ENCODE measurements at regions not wholly inside any gene's neighbourhood (a gene's known extent, or its start where the extent isn't known, plus 50 kb on each side); places are given as distances from the start of the nearest gene placed in this dataset.
A peak's percentile ranks its signal among the peaks of the same experiment; 100 is the strongest.
"Not testable (repeated sequence)": the region's sequence is repeated elsewhere in the genome, so short reads cannot be mapped to it uniquely, and the experiment has no call there.

- no peak for DNase-seq
Measured at GRCh38 chr9:134531220-134531970, 110.2 kb upstream of the COL5A1 start.

GRCh38 chr9:134532084-134532483 lies 109.5 kb upstream of the COL5A1 start:
- DNase-seq, result no peak

- not testable (repeated sequence) for DNase-seq
Measured at GRCh38 chr9:134532661-134533060, 108.9 kb upstream of the COL5A1 start.

- no peak for DNase-seq
Measured at GRCh38 chr9:134533850-134534588, 107.6 kb upstream of the COL5A1 start.

GRCh38 chr9:134534661-134535080 lies 106.9 kb upstream of the COL5A1 start:
- DNase-seq, result no peak

GRCh38 chr9:134535171-134535570 lies 106.4 kb upstream of the COL5A1 start:
- no peak for DNase-seq

GRCh38 chr9:134536101-134536900 lies 105.3 kb upstream of the COL5A1 start:
- no peak for DNase-seq

- no peak for DNase-seq
Measured at GRCh38 chr9:134536931-134537330, 104.7 kb upstream of the COL5A1 start.

GRCh38 chr9:134537951-134538641 lies 103.5 kb upstream of the COL5A1 start:
- no peak for DNase-seq

GRCh38 chr9:134538856-134539566 lies 102.6 kb upstream of the COL5A1 start:
- DNase-seq, result peak in 1 of 2 experiments; percentile 17

- DNase-seq, result no peak
Measured at GRCh38 chr9:134539586-134540194, 101.9 kb upstream of the COL5A1 start.

GRCh38 chr9:134540276-134541096 lies 101.1 kb upstream of the COL5A1 start:
- DNase-seq, result no peak

- no peak for DNase-seq
Measured at GRCh38 chr9:134541097-134541747, 100.4 kb upstream of the COL5A1 start.

GRCh38 chr9:134544388-134545214 lies 97.0 kb upstream of the COL5A1 start:
- no peak for DNase-seq

- DNase-seq, result no peak
Measured at GRCh38 chr9:134545215-134545542, 96.4 kb upstream of the COL5A1 start.

GRCh38 chr9:134545543-134546245 lies 95.9 kb upstream of the COL5A1 start:
- no peak for DNase-seq

GRCh38 chr9:134546246-134546731 lies 95.3 kb upstream of the COL5A1 start:
- DNase-seq, result no peak

- no peak for DNase-seq
Measured at GRCh38 chr9:134546746-134547145, 94.9 kb upstream of the COL5A1 start.
